GM21367 (cell line): ENCODE measurements at regions not wholly inside any gene's neighbourhood (a gene's known extent, or its start where the extent isn't known, plus 50 kb on each side); places are given as distances from the start of the nearest gene placed in this dataset.
"Not testable (repeated sequence)": the region's sequence is repeated elsewhere in the genome, so short reads cannot be mapped to it uniquely, and the experiment has no call there.

Source experiments
- ATAC-seq: cut with Tn5 transposase; IDR thresholded peaks from one replicate; pipeline ENCODE4 v1.9.1; 2021; ENCODE audit not compliant: unreplicated experiment

DNA sequence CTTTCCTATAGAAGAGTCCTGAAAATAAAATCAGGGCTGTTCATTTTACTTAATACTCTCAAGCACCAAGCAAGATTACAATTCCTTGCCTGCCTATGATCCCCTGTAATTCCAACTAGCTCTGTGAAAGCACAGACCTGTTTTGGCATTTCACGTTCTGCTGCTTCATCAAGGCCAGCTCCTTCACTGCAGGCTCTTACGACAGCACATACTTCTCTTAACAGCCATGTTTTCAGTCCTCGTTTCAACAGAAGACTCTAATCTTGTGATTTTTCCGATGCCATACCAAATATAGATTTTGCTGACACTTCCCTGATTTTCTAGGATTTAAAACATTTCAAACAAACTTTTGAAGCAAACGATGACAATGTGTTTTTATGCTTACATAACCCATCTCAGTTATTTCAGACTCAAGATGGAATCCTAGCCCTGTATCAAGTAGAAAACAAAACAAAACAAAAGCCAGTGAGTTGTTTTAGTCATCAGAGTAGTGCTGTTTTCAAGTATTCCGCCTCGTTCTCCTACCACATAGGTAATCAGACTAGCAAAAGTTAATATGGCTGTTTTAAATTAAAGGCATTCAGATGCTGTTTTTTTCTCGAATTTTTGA, 616.5 kb upstream of the CITED2 start:
- ATAC-seq, result no peak

DNA sequence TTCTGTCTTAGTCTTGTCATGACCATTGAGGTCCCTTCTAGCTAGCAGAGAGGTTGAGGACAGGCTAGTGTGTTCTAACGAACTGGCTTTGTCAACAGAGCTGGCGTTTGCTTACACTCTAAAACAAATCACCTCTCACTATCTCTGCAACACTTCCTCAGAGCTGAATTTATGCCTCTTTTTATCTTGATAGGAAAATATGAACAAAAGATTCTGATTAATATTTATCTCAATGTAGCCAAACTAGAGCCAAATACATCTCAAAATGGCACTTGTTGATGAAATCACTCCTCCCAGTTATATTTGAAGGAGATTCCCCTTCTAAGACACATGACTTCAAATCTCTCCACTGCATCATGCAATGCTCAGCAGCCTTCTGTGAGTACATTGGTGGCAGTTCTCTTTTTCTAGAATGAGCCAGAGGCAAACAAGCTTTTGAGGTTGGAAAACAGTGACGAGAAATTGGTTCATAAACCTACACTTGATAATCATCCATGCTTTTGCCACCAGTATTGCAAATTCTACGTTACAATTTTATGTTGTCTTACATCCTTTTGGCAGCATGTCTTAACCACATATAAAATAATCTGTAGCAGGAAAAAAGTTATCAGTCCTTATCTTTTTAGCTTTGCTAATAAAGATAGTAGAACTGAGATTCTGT, 615.7 kb upstream of the CITED2 start:
- ATAC-seq, result no peak

DNA sequence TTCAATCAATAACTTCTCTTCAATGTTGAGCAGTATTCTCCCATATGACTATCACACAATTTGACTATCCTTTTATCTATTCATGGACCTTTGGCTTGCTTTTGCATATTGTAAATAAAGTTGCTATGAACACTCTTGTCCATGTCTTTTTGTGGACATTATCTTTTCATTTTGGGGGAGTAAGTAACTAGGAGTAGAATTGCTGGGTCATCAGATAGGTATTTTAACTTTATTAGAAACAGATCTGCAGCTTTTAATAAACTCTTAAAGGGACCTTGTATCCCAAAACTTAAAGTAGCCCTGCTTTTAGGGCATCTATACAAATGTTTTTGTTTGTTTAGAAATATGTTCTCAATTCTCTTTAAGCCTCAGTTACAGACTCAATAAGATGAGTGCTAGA, 614.2 kb upstream of the CITED2 start:
- no peak for ATAC-seq

DNA sequence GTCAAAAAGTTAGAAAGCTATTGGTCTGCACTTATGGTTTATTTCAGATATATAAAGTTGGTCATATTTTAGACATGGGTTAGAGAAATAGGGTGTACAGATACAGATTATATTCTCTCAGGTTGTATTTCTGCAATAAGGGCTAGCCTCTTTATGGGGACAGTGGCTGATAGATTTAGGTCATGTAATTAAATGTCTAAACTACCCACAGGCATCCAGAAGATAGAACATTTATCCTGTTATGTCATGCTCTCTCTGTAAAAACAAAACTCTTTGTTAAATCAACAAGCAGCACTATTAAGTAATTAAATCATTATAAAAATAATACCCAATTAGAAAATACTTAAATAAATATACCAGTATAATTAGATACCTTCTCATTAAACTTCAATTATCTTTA, 612.6 kb upstream of the CITED2 start:
- no peak for ATAC-seq

DNA sequence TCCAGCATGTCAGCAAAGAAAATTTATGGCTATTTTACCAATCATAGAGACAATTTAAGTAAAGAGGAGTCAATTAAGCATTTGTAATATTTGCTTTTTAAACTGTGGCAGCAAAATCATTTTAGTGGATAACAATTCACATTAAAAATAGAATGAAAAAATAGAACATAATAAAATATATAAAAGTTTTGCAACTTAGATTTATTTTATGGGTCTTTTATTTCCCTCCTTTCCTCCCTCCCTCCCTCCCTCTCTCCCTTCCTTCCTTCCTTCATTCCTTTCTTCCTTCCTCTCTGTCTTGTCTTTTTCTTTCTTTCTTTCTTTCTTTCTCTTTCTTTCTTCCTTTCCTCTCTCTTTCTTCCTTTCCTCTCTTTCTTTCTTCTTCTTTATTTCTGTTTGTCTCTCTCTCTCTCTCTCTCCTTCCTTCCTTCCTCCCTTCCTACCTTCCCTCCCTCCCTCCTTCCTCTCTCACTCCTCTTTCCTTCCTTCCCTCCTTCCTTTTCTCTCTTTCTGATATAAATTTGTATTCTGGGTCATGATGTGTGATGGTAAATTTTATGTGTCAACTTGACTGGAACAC, 610.9 kb upstream of the CITED2 start:
- ATAC-seq, result no peak

DNA sequence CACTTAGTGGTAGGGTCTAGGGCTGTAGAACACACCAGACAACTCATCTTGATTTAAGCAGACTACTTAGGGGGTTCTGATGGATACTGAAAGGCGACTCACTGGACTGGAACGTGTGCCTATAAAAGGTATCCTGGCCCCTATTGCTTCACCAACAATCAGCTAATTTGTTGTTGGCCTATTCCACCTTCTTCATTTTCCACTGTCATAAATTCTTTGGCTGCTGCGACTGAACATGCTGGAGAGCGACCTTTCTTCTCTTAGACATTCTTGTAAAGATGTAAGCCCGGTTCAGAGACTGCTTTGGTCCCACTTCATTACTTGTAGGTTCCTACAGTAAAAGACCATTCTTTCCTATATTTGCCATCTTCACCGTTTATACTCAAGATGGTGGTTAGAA, 609.9 kb upstream of the CITED2 start:
- ATAC-seq, result no peak

DNA sequence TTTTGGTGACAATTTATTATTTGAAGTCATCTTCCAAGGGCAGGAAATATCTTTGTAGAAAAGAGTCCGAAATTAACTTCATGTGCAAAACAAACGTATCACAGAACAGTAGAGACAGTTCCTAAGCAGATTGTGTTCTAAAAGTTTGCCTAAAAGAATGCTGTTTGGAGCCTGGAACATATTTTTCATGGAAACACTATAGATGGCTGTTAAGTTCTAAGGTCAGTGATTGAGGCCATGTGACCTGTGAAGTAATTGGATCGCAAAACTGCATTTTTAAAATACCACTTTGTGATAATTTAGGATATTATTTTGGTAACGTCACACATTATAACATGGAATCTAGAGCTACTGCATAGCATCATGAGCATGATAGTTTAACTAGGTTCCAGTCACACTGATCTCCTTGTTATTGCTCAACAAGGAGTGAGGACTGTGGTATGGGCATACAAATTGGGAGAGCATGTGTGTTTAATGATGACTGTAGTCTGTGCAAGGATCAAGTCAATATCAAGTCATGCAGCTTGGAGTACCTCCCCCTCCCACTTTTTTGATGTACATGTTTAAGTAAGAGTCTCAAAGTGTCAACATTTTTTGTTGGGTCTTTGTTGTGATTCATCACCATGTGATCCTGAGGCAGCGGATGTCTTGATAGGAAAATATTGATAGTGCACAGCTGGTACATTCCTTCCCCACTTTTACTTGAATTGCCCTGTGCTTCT, 609.3 kb upstream of the CITED2 start:
- no peak for ATAC-seq

DNA sequence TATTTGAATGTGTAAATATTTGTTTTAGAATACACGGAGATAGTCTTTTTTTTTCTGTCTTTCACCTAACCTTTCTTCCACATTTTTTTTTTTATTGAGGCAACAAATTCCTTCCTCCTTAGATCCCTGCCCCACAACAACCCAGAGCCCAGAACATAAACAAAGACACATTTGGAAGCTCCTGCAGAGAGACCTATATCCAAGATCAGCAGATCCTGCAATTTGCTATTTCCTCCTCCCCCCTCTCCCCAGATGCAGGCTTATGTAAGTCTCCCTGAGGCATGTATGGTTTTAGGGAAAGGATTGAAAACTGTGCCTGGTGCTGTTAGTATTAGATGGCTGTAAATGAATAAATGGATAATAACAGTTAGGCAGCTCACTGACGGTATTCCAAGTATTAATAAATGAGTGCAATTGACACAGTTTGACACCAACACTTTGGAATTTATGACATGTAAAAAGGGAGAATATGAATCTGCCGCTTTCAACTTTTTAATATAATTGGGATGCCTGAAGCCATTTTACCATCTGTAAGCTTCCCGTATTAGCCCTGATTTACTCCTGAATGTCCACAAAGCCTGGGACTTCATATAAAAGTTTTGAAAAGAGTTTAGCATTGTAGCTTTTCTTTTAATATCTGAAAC, 608.3 kb upstream of the CITED2 start:
- ATAC-seq, result no peak

DNA sequence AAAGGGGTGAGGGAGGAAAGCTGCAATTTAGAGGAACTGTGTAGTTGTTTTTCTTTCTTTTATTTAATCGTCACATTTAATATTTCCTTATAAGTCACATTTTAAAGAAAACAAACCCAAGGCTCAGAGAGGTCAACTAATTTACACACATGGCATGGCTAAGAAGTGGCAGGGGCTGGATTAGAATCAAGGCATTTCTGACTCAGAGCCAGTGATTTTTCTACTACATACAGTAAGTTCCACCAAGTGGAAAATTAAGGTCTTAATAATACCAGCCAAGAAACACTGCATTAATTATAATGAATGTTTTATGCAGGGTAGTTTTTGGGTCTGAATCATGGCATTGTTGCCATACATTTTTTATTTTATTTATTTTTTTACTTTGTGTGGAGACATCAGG, 607.7 kb upstream of the CITED2 start:
- no peak for ATAC-seq

DNA sequence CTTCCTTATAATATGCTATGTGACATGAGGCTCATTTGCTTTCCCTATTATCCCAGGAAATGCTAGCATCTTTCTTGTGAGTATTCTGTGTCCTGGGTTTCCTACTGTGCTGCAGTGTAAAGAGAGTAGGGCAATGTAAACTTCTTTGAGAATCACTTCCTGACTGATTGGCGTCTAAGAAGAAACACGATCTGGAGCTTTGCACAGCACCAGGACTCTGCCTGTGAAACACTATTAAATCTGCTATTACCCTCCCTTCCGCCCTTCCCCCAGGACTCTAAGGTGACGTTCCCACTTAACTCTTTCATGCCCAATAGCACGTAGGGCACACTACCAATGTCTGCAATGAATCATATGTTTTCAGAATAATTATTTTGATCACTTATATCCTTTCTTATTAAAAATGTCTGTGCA, 607.3 kb upstream of the CITED2 start:
- ATAC-seq, result peak; percentile 47

DNA sequence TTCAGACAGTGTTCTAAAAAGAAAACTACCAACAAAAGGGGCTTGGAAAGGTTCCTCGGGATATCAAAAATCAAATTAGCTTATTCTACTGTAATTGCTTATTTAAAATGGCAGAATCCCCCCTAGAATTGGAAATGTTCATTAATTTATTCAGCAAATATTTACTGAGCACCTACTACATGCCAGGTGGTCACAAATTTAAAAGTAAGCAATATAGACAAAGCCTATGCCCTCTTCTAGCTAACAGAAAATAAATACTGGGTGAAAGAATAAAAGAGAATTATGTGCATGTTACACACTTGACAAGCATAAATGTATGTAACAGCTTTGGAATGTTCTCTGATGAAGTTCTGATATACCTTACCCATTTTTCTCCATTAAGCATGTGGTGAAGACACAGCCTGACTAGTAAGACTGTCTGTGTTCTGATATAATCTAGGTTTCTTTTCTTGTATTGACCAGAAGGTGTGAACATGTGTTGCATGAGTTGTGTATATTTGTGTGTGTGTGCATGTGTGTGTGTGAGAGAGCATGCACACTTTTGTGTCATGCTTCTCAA, 606.7 kb upstream of the CITED2 start:
- ATAC-seq, result no peak

DNA sequence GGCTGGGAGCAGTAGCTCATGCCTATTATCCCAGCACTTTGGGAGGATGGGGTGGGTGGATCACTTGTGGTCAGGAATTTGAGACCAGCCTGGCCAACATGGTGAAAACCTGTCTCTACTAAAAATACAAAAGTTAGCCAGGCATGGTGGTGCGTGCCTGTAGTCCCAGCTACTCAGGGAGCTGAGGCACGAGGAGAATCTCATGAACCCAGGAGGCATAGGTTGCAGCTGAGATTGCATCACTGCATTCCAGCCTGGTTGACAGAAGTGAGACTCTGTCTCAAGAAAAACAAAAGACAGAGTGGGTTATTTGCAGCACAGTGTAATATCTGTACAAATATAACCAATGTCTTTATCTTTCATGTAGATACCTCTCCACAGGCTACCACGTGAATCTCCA, 606.2 kb upstream of the CITED2 start:
- ATAC-seq, result not testable (repeated sequence)

DNA sequence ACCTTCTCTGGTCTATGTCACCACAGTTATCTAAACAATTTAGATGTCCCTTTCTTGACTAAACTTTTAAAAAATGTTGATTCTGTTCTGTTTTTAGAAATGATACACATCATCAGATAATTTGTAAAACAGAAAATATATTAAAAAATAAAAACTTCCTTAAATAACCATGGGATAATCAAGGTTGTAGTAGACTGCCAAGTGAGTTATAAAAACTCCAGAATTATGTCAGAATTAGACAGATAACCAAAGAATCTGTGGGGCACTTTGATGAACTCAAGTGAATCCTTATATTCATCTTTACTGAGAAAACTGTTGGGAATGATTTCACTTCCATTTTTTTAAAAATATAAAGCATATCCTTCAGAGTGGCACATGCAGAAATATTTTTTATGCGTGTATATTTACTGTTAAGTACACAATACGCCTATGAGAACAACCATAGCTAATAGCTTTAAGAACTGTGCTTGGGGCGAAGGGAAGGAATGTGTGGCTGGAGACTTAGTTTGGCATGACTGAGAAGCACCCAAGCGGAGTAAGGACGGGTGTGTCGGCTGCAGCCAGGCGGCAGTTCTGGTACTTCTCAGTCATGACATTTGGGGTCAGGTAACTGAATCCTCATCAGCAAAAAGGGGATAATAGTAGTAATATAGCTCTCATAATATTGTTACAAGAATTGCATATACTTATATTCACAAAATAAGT, 604.7 kb upstream of the CITED2 start:
- ATAC-seq, result no peak

DNA sequence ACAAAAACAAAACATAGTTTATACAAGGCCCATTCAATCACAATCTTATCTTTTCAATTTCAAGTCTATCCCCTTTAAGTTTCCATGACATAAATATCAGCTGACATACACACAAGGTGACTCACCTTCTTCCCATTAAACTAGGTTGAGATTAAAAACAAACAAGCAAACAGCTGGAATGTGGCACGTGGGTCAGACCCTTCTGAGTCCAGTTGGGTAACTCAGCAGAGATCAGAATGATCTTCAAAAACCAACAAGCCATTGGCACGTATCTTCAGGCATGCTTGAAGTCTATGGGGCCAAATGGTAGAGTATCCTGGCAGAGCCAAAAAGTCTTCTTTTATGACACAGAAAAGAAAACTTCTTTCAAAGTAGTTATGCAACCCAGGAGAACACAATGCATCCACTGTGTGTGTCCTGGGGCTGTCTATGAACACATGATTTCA, 603.5 kb upstream of the CITED2 start:
- ATAC-seq, result no peak

DNA sequence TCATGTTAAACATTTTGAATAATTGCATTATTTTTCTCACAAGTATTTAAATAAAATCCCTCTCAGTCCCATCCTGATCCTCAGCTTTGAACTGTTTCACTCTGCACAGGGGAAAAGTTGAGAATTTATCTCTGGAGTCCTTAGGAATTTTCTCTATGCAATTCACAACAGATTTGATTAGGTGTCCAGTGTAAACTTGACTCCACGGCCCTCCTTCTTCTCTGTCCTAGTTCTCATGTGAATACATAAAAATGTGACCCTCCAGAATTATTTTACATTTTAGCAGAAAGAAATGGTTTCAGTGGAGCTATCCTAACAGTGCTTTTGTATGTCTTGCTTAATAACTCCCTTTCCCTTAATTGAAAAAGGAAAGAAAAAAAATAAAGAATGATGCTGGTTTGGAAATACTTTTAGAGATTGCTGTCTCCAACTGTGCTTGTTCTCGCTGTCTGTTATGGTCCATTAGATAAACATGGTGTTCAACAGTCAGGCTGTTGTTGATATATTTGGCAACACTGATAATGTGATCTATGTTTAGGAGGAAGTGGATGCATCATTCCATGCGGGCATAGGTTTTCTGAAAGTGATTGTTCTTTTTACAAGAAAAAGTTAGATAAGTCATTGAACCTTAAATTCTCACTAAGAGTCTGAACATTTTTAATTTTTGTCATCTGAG, 599.4 kb upstream of the CITED2 start:
- no peak for ATAC-seq

DNA sequence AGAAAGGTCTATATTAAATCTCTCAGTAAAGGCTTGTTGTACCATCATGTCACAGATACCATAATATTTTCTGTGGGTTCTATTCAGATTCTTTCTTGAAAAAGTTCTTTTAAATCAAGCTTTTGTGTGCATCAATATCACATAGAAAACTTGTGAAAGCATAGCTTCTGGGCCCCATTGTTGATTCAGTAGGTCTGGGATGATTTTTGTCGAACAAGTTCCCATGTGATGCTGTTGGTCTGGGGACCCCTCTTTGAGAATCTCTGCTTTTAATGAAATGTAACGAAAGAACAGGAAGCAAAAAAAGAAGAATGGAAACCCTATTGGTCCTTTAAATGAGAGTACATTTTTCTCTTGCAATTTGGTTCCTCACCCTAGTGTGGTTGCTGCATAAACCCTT, 597.7 kb upstream of the CITED2 start:
- no peak for ATAC-seq

DNA sequence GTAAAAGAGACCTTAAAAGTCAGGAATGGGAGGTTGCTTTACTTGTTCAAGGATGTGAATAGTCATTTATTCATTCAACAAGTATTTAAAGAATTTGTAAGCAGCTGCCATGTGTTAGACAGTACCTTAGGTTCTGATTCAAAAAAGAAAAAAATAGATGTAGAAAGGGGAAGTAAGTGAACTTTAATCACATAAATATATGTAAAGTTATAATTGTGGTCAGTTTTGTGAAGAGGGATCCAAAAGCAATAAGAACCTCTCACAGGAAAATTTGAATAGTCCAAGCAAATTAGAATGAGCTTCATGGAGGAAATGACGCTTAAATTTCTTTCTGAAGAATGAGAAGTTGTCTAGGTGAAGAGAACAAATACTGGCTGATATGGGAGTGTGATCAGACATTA, 596.1 kb upstream of the CITED2 start:
- ATAC-seq, result no peak

DNA sequence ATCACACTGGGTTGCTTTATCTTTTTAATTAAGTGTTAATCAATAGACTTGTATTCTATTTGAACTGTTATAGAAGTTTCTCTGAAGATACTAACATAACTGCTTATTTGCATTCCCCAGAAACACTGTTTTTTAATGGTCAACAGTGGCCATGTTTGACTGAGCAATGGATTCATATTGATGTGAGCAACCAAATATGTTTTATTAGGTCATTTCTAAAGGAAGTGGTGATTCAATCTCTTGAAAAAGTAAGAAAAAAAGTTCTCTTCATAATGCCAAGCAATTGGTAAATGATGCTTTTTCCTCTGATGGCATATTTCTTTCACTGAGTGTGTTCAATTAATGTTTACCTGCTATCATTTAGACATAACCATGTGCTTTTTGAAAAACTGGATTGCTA, 593.0 kb upstream of the CITED2 start:
- no peak for ATAC-seq

DNA sequence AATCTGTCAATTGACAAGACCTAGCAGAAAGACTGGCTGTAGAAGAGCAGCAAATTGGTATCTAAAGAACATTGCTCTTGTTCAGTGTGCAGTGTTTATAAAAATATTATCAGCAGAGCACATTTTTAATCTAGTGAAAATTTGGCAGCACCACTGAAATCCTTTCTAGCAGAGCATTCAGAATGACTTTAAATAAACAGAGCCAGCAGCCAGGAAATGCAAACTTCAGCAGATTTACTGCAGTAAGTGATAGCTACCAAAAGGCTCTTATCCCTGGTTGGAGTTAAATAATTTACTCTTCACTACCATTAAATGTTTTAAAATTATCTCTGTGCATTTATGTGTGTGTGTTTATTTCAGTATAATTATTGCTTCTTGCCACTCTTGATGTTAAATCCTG, 590.9 kb upstream of the CITED2 start:
- ATAC-seq, result no peak

DNA sequence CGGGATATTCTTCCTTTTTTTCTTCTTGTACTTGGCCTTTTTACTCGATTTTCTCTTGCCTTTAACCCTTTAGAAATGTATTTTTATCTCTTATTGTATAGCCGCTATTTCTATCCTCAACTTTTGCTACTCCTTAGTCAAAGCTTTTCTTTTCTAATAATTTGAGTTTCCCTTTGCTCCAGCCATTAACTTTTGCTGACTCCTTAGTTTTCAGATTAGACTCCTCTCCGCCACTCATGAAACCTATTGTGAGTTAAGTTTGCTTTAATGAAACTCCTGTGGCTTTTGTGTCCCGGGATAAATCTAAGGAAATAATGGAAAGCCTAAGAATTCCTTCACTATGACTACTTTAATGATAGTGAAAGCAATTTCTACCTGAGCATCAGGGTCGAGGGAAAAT, 590.3 kb upstream of the CITED2 start:
- ATAC-seq, result no peak
